Stimulated activated naive CD8-positive, alpha-beta T cell treated with anti-CD3 and anti-CD28 coated beads, Interleukin-15, amount 100 ng/mL, for 72 hours (primary cell): ENCODE measurements at regions not wholly inside any gene's neighbourhood (a gene's known extent, or its start where the extent isn't known, plus 50 kb on each side); places are given as distances from the start of the nearest gene placed in this dataset.

ENCODE experiments used
- ATAC-seq: fragments of 150-1000 bp; cut with Tn5 transposase; 2 replicates; pipeline ENCODE4 v1.10.0; 2021; ENCODE audit warnings: mild to moderate bottlenecking, moderate library complexity
- DNase-seq, 2 donors: peaks; one replicate each; pipeline ENCODE4 v3.0.0; 2021 to 2022
- H3K27ac Mint-ChIP-seq, 2 donors: one replicate each; pipeline ENCODE4 v1.8.0; 2022; ENCODE audit warnings: mild to moderate bottlenecking in 2 of 2, mixed read lengths in 2 of 2, moderate library complexity in 2 of 2
- H3K27me3 Mint-ChIP-seq: one replicate; pipeline ENCODE4 v1.8.0; 2022; ENCODE audit warnings: mixed read lengths
- H3K4me1 Mint-ChIP-seq: one replicate; pipeline ENCODE4 v1.8.0; 2022; ENCODE audit warnings: mild to moderate bottlenecking, mixed read lengths
- H3K4me3 Mint-ChIP-seq, 2 donors: one replicate each; pipeline ENCODE4 v1.8.0; 2022; ENCODE audit warnings: mild to moderate bottlenecking in 2 of 2, mixed read lengths in 2 of 2, moderate library complexity in 1 of 2
- H3K9me3 Mint-ChIP-seq, 2 donors: one replicate each; pipeline ENCODE4 v1.8.0; 2022; ENCODE audit warnings: mixed read lengths in 2 of 2

GRCh38 chr7:109950821-109951564 lies 1139.9 kb upstream of the LRRN3 start:
- Mint-ChIP-seq H3K9me3 (peaks cover 0 to 10% of the 10 kb centered on the region in 2 donors), H3K4me3 (no peak overlapping the region), H3K4me1 (no peaks in the 10 kb centered on the region), H3K27me3 (no peaks in the 10 kb centered on the region), H3K27ac (no peak overlapping the region)
- ATAC-seq: no peak
- no peak for DNase-seq

GRCh38 chr7:109951565-109951928 lies 1139.4 kb upstream of the LRRN3 start:
- no peak for ATAC-seq
- Mint-ChIP-seq H3K4me3 (no peak overlapping the region), H3K27ac (no peak overlapping the region)

GRCh38 chr7:109955986-109956385 lies 1134.9 kb upstream of the LRRN3 start:
- H3K27ac Mint-ChIP-seq: no peak overlapping the region

More at GRCh38 chr7:109951565-109951928, 1139.4 kb upstream of the LRRN3 start:
- Mint-ChIP-seq H3K4me1 (no peaks in the 10 kb centered on the region), H3K27me3 (no peaks in the 10 kb centered on the region), H3K9me3 (peaks cover 0 to 10% of the 10 kb centered on the region in 2 donors)
- no peak for DNase-seq

GRCh38 chr7:109956916-109957315 lies 1134.0 kb upstream of the LRRN3 start:
- H3K27me3 Mint-ChIP-seq: no peaks in the 10 kb centered on the region
- DNase-seq (no peak), ATAC-seq (no peak)
- no peaks in the 10 kb centered on the region for H3K4me1 Mint-ChIP-seq
- H3K27ac Mint-ChIP-seq: no peak overlapping the region
- no peak overlapping the region for H3K4me3 Mint-ChIP-seq
- peaks cover 0 to 8% of the 10 kb centered on the region in 2 donors for H3K9me3 Mint-ChIP-seq

More at GRCh38 chr7:109955986-109956385, 1134.9 kb upstream of the LRRN3 start:
- DNase-seq: no peak
- no peak overlapping the region for H3K4me3 Mint-ChIP-seq
- ATAC-seq: no peak
- H3K9me3 Mint-ChIP-seq: peaks cover 0 to 10% of the 10 kb centered on the region in 2 donors
- no peaks in the 10 kb centered on the region for H3K4me1 Mint-ChIP-seq
- no peaks in the 10 kb centered on the region for H3K27me3 Mint-ChIP-seq

GRCh38 chr7:109963741-109964140 lies 1127.2 kb upstream of the LRRN3 start:
- Mint-ChIP-seq H3K27ac (no peak overlapping the region), H3K9me3 (no peaks in the 10 kb centered on the region), H3K4me3 (no peak overlapping the region), H3K27me3 (no peaks in the 10 kb centered on the region), H3K4me1 (no peaks in the 10 kb centered on the region)
- ATAC-seq: no peak
- DNase-seq: no peak

GRCh38 chr7:109964780-109965179 lies 1126.1 kb upstream of the LRRN3 start:
- H3K9me3 Mint-ChIP-seq: no peaks in the 10 kb centered on the region
- no peaks in the 10 kb centered on the region for H3K4me1 Mint-ChIP-seq
- no peak overlapping the region for H3K27ac Mint-ChIP-seq
- no peaks in the 10 kb centered on the region for H3K27me3 Mint-ChIP-seq
- no peak overlapping the region for H3K4me3 Mint-ChIP-seq
- DNase-seq (no peak), ATAC-seq (no peak)

GRCh38 chr7:109967406-109967805 lies 1123.5 kb upstream of the LRRN3 start:
- H3K27me3 Mint-ChIP-seq: no peaks in the 10 kb centered on the region
- H3K27ac Mint-ChIP-seq: no peak overlapping the region
- ATAC-seq (no peak), DNase-seq (no peak)
- H3K9me3 Mint-ChIP-seq: no peaks in the 10 kb centered on the region
- no peaks in the 10 kb centered on the region for H3K4me1 Mint-ChIP-seq
- no peak overlapping the region for H3K4me3 Mint-ChIP-seq

GRCh38 chr7:109983618-109984017 lies 1107.3 kb upstream of the LRRN3 start:
- Mint-ChIP-seq H3K9me3 (peaks cover 0 to 5% of the 10 kb centered on the region in 2 donors), H3K4me3 (no peak overlapping the region), H3K4me1 (no peaks in the 10 kb centered on the region), H3K27ac (no peak overlapping the region), H3K27me3 (peaks cover 8% of the 10 kb centered on the region)
- ATAC-seq (no peak), DNase-seq (no peak)

- ATAC-seq: no peak
These were observed 1106.2 kb upstream of the LRRN3 start for GRCh38 chr7:109984729-109985128.

GRCh38 chr7:109986701-109987100 lies 1104.2 kb upstream of the LRRN3 start:
- Mint-ChIP-seq H3K9me3 (peaks cover 0 to 5% of the 10 kb centered on the region in 2 donors), H3K27me3 (peaks cover 8% of the 10 kb centered on the region), H3K4me1 (no peaks in the 10 kb centered on the region), H3K27ac (no peak overlapping the region), H3K4me3 (no peak overlapping the region)
- DNase-seq (no peak), ATAC-seq (no peak)

More at GRCh38 chr7:109984729-109985128, 1106.2 kb upstream of the LRRN3 start:
- Mint-ChIP-seq H3K27me3 (peaks cover 8% of the 10 kb centered on the region), H3K4me1 (no peaks in the 10 kb centered on the region), H3K4me3 (no peak overlapping the region), H3K9me3 (peaks cover 0 to 5% of the 10 kb centered on the region in 2 donors), H3K27ac (no peak overlapping the region)
- DNase-seq: no peak

- DNase-seq (no peak), ATAC-seq (no peak)
- no peaks in the 10 kb centered on the region for H3K27me3 Mint-ChIP-seq
- no peak overlapping the region for H3K27ac Mint-ChIP-seq
- no peak overlapping the region for H3K4me3 Mint-ChIP-seq
- no peaks in the 10 kb centered on the region for H3K4me1 Mint-ChIP-seq
- H3K9me3 Mint-ChIP-seq: no peaks in the 10 kb centered on the region
These were observed 1094.5 kb upstream of the LRRN3 start for GRCh38 chr7:109996411-109996810.

- no peaks in the 10 kb centered on the region for H3K9me3 Mint-ChIP-seq
- DNase-seq (no peak), ATAC-seq (no peak)
- no peak overlapping the region for H3K27ac Mint-ChIP-seq
- no peaks in the 10 kb centered on the region for H3K4me1 Mint-ChIP-seq
- no peaks in the 10 kb centered on the region for H3K27me3 Mint-ChIP-seq
- no peak overlapping the region for H3K4me3 Mint-ChIP-seq
These were observed 1094.0 kb upstream of the LRRN3 start for GRCh38 chr7:109996927-109997326.

GRCh38 chr7:109997837-109998236 lies 1093.1 kb upstream of the LRRN3 start:
- no peaks in the 10 kb centered on the region for H3K4me1 Mint-ChIP-seq
- H3K9me3 Mint-ChIP-seq: no peaks in the 10 kb centered on the region
- no peak overlapping the region for H3K27ac Mint-ChIP-seq
- no peak for ATAC-seq
- no peaks in the 10 kb centered on the region for H3K27me3 Mint-ChIP-seq
- H3K4me3 Mint-ChIP-seq: no peak overlapping the region
- no peak for DNase-seq

GRCh38 chr7:110001254-110001938 lies 1089.5 kb upstream of the LRRN3 start:
- Mint-ChIP-seq H3K27ac (no peak overlapping the region), H3K4me3 (no peak overlapping the region), H3K27me3 (no peaks in the 10 kb centered on the region), H3K9me3 (no peaks in the 10 kb centered on the region), H3K4me1 (no peaks in the 10 kb centered on the region)
- DNase-seq (no peak), ATAC-seq (no peak)

- ATAC-seq (no peak), DNase-seq (no peak)
- H3K4me1 Mint-ChIP-seq: no peaks in the 10 kb centered on the region
- no peaks in the 10 kb centered on the region for H3K27me3 Mint-ChIP-seq
- H3K4me3 Mint-ChIP-seq: no peak overlapping the region
- H3K27ac Mint-ChIP-seq: no peak overlapping the region
- H3K9me3 Mint-ChIP-seq: no peaks in the 10 kb centered on the region
These were observed 1087.1 kb upstream of the LRRN3 start for GRCh38 chr7:110003827-110004226.

GRCh38 chr7:110007320-110008063 lies 1083.4 kb upstream of the LRRN3 start:
- no peak for DNase-seq
- no peak overlapping the region for H3K4me3 Mint-ChIP-seq
- H3K27me3 Mint-ChIP-seq: no peaks in the 10 kb centered on the region
- H3K4me1 Mint-ChIP-seq: no peaks in the 10 kb centered on the region
- H3K9me3 Mint-ChIP-seq: no peaks in the 10 kb centered on the region
- no peak overlapping the region for H3K27ac Mint-ChIP-seq
- ATAC-seq: no peak
